D721Med (cell line): ENCODE measurements at regions not wholly inside any gene's neighbourhood (a gene's known extent, or its start where the extent isn't known, plus 50 kb on each side); places are given as distances from the start of the nearest gene placed in this dataset.

Experiments
- DNase-seq: peaks from one replicate; pipeline ENCODE4 v3.0.0; 2011; ENCODE audit warnings: low spot score; ENCODE audit not compliant: insufficient read length
- FAIRE-seq: peaks from 2 replicates; lab custom pipeline; 2011; peaks lifted over from hg19 to GRCh38; lab: Jason Lieb, UNC
- TF ChIP-seq, protein P1 (sequence below): IDR thresholded peaks from 2 replicates; pipeline ENCODE4 v1.5.1; 2012; ENCODE audit warnings: mild to moderate bottlenecking, control low read depth; ENCODE audit not compliant: insufficient read depth; ENCODE audit errors: missing control alignments

DNA sequence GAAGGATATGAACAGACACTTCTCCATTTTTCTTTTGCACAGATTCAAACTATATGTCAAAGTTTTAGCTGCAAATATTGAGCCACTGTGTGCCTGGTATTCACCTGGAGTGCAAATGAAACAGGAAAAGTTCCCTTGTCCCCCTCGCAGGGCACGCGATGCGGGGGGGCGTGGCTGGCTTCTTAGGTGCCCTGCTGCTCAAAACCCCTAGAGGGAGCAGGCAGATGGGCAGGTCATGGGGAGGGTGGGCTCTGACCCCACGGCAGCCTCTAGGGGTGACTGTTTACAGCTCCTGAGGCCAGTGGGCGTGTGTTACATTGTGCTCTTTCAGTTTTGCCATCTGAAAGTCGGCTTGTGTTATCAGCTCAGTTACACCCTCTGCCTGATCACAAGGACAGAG is 931.2 kb upstream of the B3GALT2 start:
- TF ChIP-seq, protein P1, sequence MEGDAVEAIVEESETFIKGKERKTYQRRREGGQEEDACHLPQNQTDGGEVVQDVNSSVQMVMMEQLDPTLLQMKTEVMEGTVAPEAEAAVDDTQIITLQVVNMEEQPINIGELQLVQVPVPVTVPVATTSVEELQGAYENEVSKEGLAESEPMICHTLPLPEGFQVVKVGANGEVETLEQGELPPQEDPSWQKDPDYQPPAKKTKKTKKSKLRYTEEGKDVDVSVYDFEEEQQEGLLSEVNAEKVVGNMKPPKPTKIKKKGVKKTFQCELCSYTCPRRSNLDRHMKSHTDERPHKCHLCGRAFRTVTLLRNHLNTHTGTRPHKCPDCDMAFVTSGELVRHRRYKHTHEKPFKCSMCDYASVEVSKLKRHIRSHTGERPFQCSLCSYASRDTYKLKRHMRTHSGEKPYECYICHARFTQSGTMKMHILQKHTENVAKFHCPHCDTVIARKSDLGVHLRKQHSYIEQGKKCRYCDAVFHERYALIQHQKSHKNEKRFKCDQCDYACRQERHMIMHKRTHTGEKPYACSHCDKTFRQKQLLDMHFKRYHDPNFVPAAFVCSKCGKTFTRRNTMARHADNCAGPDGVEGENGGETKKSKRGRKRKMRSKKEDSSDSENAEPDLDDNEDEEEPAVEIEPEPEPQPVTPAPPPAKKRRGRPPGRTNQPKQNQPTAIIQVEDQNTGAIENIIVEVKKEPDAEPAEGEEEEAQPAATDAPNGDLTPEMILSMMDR, result no peak
- FAIRE-seq (no peak), DNase-seq (no peak)

DNA sequence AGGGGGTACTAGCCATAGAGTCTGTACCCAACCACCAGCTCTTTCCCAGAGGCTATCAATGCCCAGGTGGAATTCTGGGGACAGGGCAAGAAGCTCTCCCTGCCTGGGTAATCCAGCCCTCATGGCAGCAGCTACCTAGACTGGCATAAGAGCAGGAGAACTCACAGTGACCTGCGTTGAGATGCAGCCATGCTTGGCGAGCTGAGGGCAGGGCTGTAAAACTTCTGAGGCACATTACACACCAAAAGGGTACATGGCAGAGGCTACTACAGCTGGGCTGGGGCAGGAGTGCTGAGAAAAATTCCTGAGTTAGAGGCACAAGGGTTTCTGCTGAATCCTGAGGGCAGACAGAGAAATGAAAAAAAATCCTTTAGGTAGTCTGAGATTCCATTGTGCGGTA is 927.9 kb upstream of the B3GALT2 start:
- TF ChIP-seq, protein P1, result no peak
- FAIRE-seq, result no peak
- no peak for DNase-seq

DNA sequence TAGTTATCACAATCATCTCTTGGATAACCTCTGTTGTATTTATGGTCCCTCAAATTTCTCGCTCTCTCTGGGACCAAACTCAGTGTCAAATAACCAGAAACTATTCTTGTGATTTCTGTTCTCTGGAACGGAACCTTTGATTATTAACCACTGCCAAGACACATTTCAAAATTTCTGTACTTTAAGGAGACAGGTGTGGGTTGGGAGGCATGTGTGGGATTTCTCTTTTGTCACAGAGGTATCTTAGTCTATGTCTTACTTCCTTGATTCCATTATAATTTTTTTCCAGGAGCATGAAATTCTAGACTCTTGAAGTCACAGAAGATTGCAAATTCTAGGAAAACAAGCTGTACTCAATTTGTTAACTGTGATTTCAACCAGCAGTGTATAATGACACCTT is 919.0 kb upstream of the B3GALT2 start:
- TF ChIP-seq, protein P1, result no peak
- FAIRE-seq, result peak; percentile 75
- DNase-seq, result no peak

DNA sequence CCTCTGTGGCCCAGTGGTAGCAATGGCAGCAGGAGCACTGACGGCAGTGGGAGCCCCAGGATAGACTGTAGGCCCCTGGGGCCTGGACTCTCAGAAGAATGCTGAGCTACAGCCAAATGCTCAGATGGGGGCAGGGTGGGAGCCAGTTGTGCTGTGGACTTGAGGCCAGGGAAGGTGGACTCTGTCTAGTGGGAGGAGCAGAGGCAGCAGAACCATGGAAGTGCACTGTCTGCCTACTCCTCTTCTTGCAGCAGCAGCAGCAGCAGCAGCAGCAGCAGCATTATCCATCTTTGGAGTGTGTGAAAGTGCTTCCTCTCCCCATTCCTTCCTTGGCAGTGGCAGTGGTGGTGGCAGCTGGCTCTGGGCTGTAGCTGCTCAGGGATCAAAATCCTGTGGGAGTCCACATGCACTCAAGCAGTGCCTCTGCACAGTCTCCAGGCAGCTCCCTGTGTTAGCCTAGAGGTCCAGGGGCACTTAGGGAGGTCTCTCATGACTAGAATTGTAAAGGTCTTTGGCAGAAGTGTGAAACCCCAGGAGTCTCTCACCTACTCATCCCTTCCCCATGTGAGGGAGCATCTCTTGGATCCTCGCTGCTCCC is 917.9 kb upstream of the B3GALT2 start:
- no peak for DNase-seq
- FAIRE-seq, result no peak
- TF ChIP-seq, protein P1, result no peak

DNA sequence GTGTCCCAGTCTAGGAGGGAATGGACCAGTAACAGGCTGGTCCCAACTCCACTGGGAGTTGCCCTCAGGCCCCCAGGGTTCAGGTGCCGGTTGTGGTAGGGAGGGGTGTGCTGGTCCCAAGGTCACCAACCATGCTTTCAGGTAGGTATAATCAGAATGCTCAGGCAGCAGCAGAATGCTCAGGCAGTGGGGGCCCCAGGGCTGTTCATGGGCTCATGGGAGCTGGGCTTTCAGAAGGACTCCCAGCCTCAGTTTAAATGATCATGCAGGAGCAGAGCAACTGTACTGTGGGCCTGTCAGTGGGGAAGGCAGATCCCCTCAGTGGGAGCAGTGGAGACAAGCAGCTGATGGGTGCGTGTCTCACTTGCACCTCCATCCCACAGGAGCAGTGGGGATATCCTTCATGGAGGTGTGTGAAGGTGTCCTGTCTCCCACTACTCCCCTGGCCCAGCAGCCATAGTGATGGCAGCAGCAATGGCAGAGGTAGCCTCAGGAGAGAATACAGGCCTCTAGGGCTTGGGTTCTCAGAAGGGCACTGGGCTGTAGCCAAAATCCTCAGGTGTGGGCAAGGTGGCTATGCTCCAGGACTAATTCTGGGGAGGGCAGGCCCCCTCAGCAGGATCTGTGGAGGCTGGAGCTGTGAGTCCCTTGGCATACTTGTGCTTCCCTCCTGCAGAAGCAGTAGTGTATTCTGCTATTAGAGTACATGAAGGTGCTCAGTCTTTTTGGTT is 917.3 kb upstream of the B3GALT2 start:
- TF ChIP-seq, protein P1, result no peak
- FAIRE-seq, result no peak
- no peak for DNase-seq

GRCh38 chr1:194103101-194103500 is 916.7 kb upstream of the B3GALT2 start:
- DNase-seq (no peak), FAIRE-seq (no peak)
- TF ChIP-seq, protein P1, result no peak

- TF ChIP-seq, protein P1, result peak; percentile 18
- FAIRE-seq (no peak), DNase-seq (no peak)
Measured at GRCh38 chr1:194102607-194103006, 916.2 kb upstream of the B3GALT2 start.
